NCI-H146 treated with DMSO at 0.1 percent for 48 hours (cell line): ENCODE measurements at regions not wholly inside any gene's neighbourhood (a gene's known extent, or its start where the extent isn't known, plus 50 kb on each side); places are given as distances from the start of the nearest gene placed in this dataset.

Experiments
- DNase-seq: peaks from one replicate; lab custom pipeline; 2025; ENCODE audit not compliant: unreplicated experiment; lab: John Stamatoyannopoulos, UW

GRCh38 chr10:83164156-83164555, 975.2 kb upstream of the GHITM start:
- no peak for DNase-seq

GRCh38 chr10:83165265-83165664, 974.0 kb upstream of the GHITM start:
- DNase-seq: no peak

GRCh38 chr10:83166344-83166743, 973.0 kb upstream of the GHITM start:
- DNase-seq: no peak

GRCh38 chr10:83167081-83167480, 972.2 kb upstream of the GHITM start:
- no peak for DNase-seq

GRCh38 chr10:83176901-83177300, 962.4 kb upstream of the GHITM start:
- no peak for DNase-seq

- DNase-seq: no peak
Observed at GRCh38 chr10:83178526-83178925, 960.8 kb upstream of the GHITM start.

- no peak for DNase-seq
Observed at GRCh38 chr10:83179371-83179770, 959.9 kb upstream of the GHITM start.

GRCh38 chr10:83182076-83182475, 957.2 kb upstream of the GHITM start:
- no peak for DNase-seq

GRCh38 chr10:83184641-83185040, 954.7 kb upstream of the GHITM start:
- no peak for DNase-seq

- DNase-seq: no peak
Observed at GRCh38 chr10:83190614-83191013, 948.7 kb upstream of the GHITM start.

GRCh38 chr10:83193026-83193425, 946.3 kb upstream of the GHITM start:
- no peak for DNase-seq

- DNase-seq: no peak
Observed at GRCh38 chr10:83195021-83195420, 944.3 kb upstream of the GHITM start.

- DNase-seq: no peak
Observed at GRCh38 chr10:83199374-83199773, 939.9 kb upstream of the GHITM start.

GRCh38 chr10:83205861-83206260, 933.4 kb upstream of the GHITM start:
- DNase-seq: no peak

GRCh38 chr10:83212632-83213334, 926.5 kb upstream of the GHITM start:
- no peak for DNase-seq

- no peak for DNase-seq
Observed at GRCh38 chr10:83214136-83214535, 925.2 kb upstream of the GHITM start.

GRCh38 chr10:83218205-83218604, 921.1 kb upstream of the GHITM start:
- no peak for DNase-seq

- DNase-seq: no peak
Observed at GRCh38 chr10:83222300-83222699, 917.0 kb upstream of the GHITM start.

- DNase-seq: no peak
Observed at GRCh38 chr10:83222832-83223742, 916.2 kb upstream of the GHITM start.

- no peak for DNase-seq
Observed at GRCh38 chr10:83225781-83226180, 913.5 kb upstream of the GHITM start.

- no peak for DNase-seq
Observed at GRCh38 chr10:83229991-83230390, 909.3 kb upstream of the GHITM start.

- no peak for DNase-seq
Observed at GRCh38 chr10:83233691-83234090, 905.6 kb upstream of the GHITM start.
